ENCODE measurements at regions not wholly inside any gene's neighbourhood (a gene's known extent, or its start where the extent isn't known, plus 50 kb on each side); places are given as distances from the start of the nearest gene placed in this dataset.

GRCh38 chr1:5551274-5551975 is 440.8 kb downstream of the NPHP4 start:
- TF ChIP-seq CTCF (IDR thresholded peaks at IDR 0.05; ENCODE audit: poor library complexity, severe bottlenecking) (no peak), RAD21 (conservative IDR thresholded peaks at IDR 0.05) (no peak), MXI1 (conservative IDR thresholded peaks at IDR 0.05; ENCODE audit: poor library complexity, severe bottlenecking) (no peak)
